HG02885 (cell line): ENCODE measurements at regions not wholly inside any gene's neighbourhood (a gene's known extent, or its start where the extent isn't known, plus 50 kb on each side); places are given as distances from the start of the nearest gene placed in this dataset.

Source experiments
- ATAC-seq: cut with Tn5 transposase; IDR thresholded peaks from one replicate; pipeline ENCODE4 v1.9.1; 2021; ENCODE audit warnings: mild to moderate bottlenecking; ENCODE audit not compliant: unreplicated experiment, poor library complexity

DNA sequence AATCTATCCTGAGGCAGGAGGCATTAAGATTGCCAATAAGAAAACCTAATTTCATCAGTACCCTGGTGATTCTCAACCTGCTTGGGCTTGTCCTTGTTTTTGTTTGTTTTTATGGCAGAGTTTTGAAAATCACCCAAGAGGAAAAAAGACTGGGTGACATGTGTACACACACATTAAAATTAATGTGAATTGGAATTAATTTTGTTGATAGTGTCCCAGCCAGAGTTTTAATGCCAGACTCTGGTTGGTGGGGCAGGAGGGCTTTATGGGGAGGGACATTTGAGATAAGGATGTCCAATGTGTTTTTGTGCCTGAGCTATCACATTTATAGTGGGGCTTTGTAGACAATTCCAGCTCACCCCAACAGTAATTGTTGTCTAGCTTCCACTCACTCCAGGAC, 184.6 kb downstream of the ID4 start:
- ATAC-seq, result no peak

DNA sequence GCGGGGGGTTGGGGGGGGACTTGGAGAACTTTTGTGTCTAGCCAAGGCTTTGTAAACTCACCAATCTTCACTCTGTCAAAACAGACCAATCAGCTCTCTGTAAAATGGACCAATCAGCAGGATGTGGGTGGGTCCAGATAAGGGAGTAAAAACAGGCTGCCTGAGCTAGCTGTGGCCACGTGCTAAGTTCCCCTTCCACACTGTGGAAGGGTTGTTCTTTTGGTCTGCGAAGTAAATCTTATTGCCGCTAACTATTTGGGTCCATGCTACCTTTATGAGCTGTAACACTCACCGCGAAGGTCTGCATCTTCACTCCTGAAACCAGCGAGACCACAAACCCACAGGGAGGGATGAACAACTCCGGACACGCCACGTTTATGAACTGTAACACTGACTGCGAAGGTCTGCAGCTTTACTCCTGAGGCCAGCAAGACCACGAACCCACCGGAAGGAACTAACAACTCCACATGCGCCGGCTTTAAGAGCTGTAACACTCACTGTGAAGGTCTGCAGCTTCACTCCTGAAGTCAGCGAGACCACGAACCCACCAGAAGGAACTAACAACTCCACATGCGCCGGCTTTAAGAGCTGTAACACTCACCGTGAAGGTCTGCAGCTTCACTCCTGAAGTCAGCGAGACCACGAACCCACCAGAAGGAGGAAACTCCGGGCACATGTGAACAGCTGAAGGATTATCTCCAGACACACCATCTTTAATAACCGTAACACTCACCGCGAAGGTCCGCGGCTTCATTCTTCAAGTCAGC, 186.6 kb downstream of the ID4 start:
- peak; percentile 87 for ATAC-seq

DNA sequence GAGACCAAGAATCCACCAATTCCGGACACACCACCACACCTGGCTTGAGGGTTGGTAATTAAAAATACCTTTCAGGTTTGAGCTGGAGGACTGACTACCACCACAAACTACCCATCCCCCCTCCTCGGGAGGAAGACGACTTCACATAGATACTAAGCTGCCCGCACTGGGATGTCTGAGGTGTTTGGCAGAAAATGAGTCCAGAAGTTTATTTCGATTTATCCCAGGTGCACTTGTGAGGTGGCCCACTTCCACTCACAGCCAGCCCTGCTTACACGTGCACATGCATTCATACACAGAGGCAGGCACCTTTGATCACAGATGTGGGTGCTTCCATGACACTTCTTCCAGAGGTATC, 187.1 kb downstream of the ID4 start:
- ATAC-seq, result peak; percentile 5

GRCh38 chr6:20024978-20025377, 187.3 kb downstream of the MBOAT1 start:
- no peak for ATAC-seq

DNA sequence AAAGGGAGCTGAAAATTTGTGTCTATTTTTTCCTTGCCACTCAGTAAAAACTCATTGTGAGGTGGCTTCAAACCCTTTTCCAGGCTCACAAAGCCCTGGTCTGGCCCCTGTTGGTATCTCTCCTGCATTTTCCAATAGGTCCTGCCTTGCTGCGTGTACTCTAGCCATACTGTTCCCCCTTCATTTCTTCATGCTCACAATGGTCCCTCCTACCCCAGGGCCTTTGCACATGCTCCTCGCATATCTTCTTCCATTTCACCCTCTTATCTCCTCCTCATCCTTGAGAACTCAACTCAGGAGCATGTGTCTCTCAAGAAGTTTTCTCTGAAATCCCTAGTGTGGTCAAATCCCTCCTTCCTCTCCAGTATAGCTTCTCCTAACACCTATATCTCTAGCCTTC, 186.6 kb downstream of the MBOAT1 start:
- ATAC-seq, result no peak

- no peak for ATAC-seq
These were observed 184.1 kb downstream of the MBOAT1 start for GRCh38 chr6:20028143-20028542.

DNA sequence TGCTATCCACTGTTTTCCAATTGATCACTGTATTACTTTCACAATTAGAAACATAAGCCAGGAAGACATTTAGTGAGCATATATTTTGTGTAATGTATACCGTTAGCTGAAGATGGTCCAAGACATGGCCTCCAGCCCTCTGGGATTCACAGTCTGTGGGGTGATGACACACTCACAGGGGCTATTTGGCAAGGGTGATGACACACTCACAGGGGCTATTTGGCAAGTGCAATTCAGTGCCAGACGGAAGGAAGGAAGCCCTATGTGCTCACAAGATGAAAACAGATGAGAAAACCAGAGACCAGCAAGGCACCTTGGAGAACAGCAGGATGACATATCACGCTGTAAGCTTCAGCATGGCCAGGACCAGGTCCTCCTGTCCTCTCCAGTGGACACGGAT, 183.7 kb downstream of the MBOAT1 start:
- ATAC-seq, result no peak

- ATAC-seq, result no peak
These were observed 182.3 kb downstream of the MBOAT1 start for GRCh38 chr6:20029979-20030378.

DNA sequence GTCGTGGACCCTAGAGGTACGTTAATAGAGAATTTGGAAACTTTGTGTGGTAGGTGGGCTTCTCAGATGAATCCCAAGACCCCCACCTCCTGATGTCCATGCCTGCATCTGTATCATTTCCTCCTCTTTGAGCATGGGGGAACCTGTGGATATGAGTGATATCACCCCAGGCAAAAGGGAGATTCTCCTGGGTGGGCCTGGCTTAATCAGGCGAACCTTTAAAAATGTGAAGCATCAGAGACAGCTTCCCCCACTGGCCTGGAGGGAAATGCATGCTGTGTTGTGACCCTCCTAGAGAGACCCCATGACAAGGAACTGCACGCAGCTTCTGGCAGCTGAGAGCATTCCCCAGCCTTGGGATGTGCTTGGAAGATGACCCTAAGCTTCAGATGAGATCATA, 180.9 kb downstream of the MBOAT1 start:
- no peak for ATAC-seq

- ATAC-seq, result no peak
These were observed 178.4 kb downstream of the MBOAT1 start for GRCh38 chr6:20033697-20034407.

DNA sequence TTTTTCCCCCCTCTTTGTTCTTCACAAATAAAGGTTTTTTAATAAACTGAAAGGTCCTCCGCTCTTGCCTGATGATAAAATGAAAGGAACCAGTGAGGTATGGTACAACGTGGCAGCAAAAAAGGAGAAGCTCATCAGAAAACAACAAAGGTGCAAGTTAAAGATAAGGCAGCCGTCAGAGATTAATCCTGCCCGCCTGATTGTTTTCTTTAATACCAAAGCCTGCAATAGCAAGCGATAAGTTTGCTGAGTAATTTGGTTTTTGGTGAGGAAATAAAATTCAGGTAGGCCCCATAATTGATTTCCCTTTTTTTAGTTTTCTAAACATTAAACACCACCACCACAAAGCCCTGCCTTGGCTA, 177.9 kb downstream of the MBOAT1 start:
- ATAC-seq, result no peak

DNA sequence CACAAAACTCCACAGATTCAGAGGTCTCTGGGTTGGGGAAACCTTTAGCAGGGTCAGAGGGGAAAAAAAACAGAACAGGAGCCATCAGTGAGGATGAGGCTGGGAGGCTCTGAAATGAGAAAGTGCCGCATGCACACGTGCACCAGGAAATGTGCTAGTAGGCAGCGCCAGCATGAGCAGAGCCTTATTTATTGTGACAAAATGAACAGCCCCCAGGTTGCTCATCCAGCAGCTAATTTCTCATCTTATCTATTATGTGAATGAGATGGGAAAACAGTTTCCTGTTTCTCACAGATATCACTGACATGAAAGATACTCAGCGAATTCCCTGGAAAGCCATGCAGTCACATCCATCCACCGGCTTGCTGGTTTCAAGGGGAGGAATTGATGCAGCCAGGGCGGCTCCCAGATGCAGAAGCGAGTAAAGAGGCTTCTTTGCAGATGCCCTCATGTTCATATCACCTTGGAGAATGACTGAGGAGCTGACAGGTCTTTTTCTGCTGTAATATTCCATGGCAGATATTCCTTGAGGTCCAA, 176.1 kb downstream of the MBOAT1 start:
- no peak for ATAC-seq

GRCh38 chr6:20038410-20039204, 173.7 kb downstream of the MBOAT1 start:
- no peak for ATAC-seq

- ATAC-seq, result no peak
These were observed 167.4 kb downstream of the MBOAT1 start for GRCh38 chr6:20044883-20045282.
